CD14-positive monocyte (primary cell): ENCODE measurements at regions not wholly inside any gene's neighbourhood (a gene's known extent, or its start where the extent isn't known, plus 50 kb on each side); places are given as distances from the start of the nearest gene placed in this dataset.

ENCODE experiments used
- DNase-seq, 3 donors: peaks; one replicate each; pipeline ENCODE4 v3.0.0-alpha.2; 2011 to 2022
- H2AFZ ChIP-seq: 2 replicates; pipeline ENCODE4 v1.6.0; 2012; ENCODE audit warnings: mild to moderate bottlenecking, low read depth, low read length, inconsistent platforms; ENCODE audit not compliant: insufficient read depth, poor library complexity, severe bottlenecking
- H3K27ac ChIP-seq, 2 donors: 1 replicate in 1 of 2; 2 replicates in 1 of 2; pipeline ENCODE4 v1.5.1; 2012 to 2013; ENCODE audit warnings: low read length in 2 of 2, control low read depth in 1 of 2, inconsistent platforms in 1 of 2, low read depth in 1 of 2, mild to moderate bottlenecking in 1 of 2
- H3K27me3 ChIP-seq, 2 donors: one replicate each; pipeline versions ENCODE4 v1.6.0 to v1.6.1; 2011 to 2013; ENCODE audit warnings: low read length in 2 of 2; ENCODE audit not compliant: control insufficient read depth in 2 of 2, insufficient read depth in 2 of 2
- H3K36me3 ChIP-seq, 2 donors: replicated peaks in 1 of 2; 1 replicate in 1 of 2; 2 replicates in 1 of 2; pipeline versions ENCODE4 v1.5.1 to v1.6.1; 2012 to 2013; ENCODE audit warnings: low read length in 2 of 2, control low read depth in 1 of 2, inconsistent platforms in 1 of 2, mild to moderate bottlenecking in 1 of 2; ENCODE audit not compliant: insufficient read depth in 2 of 2, control insufficient read depth in 1 of 2
- H3K4me1 ChIP-seq, 2 donors: 1 replicate in 1 of 2; 2 replicates in 1 of 2; pipeline versions ENCODE4 v1.5.1 to v1.6.1; 2012 to 2013; ENCODE audit warnings: low read length in 2 of 2, control low read depth in 1 of 2, inconsistent platforms in 1 of 2, mild to moderate bottlenecking in 1 of 2, moderate library complexity in 1 of 2; ENCODE audit not compliant: insufficient read depth in 2 of 2, control insufficient read depth in 1 of 2
- H3K4me2 ChIP-seq: replicated peaks from 2 replicates; pipeline ENCODE3; 2012; ENCODE audit warnings: low read length, moderate library complexity, mild to moderate bottlenecking; ENCODE audit not compliant: poor library complexity, severe bottlenecking; ENCODE audit errors: extremely low read depth
- H3K4me3 ChIP-seq, 3 experiments: fragments of 200-600 bp in 1 of 3; sonication (generic) in 1 of 3; replicated peaks in 1 of 3; 1 replicate in 2 of 3; 2 replicates in 1 of 3; pipeline ENCODE4 v1.5.1; 2011 to 2013; ENCODE audit warnings: low read length in 3 of 3, mild to moderate bottlenecking in 3 of 3, control low read depth in 2 of 3, low read depth in 2 of 3, inconsistent platforms in 1 of 3, moderate library complexity in 1 of 3
- H3K79me2 ChIP-seq: 2 replicates; pipeline ENCODE4 v1.6.0; 2012; ENCODE audit warnings: mild to moderate bottlenecking, control low read depth, inconsistent platforms, low read length, moderate library complexity; ENCODE audit not compliant: insufficient read depth
- H3K9ac ChIP-seq: 2 replicates; pipeline ENCODE4 v1.6.0; 2017; ENCODE audit warnings: low read length, mild to moderate bottlenecking; ENCODE audit not compliant: insufficient read depth, poor library complexity, severe bottlenecking
- H3K9me3 ChIP-seq, 2 donors: replicated peaks in 1 of 2; 1 replicate in 1 of 2; 2 replicates in 1 of 2; pipeline versions ENCODE4 v1.5.1 to v1.6.1; 2012 to 2013; ENCODE audit warnings: low read length in 2 of 2, control low read depth in 1 of 2; ENCODE audit not compliant: control insufficient read depth in 1 of 2, insufficient read depth in 1 of 2
- H4K20me1 ChIP-seq: 2 replicates; pipeline ENCODE4 v1.6.0; 2012; ENCODE audit warnings: mild to moderate bottlenecking, low read length, control low read depth, moderate library complexity; ENCODE audit not compliant: insufficient read depth
- H3K27ac Mint-ChIP-seq, 7 donors: one replicate each; pipeline ENCODE4 v1.8.0; 2020; ENCODE audit warnings: mild to moderate bottlenecking in 7 of 7, mixed read lengths in 7 of 7, moderate library complexity in 6 of 7, inconsistent platforms in 2 of 7
- H3K27me3 Mint-ChIP-seq, 3 donors: one replicate each; pipeline ENCODE4 v1.8.0; 2021 to 2022; ENCODE audit warnings: low read depth in 3 of 3, mild to moderate bottlenecking in 3 of 3, mixed read lengths in 3 of 3, moderate library complexity in 3 of 3, inconsistent platforms in 1 of 3
- H3K36me3 Mint-ChIP-seq, 2 donors: one replicate each; pipeline ENCODE4 v1.8.0; 2020; ENCODE audit warnings: mixed read lengths in 2 of 2, inconsistent platforms in 1 of 2, mild to moderate bottlenecking in 1 of 2
- H3K4me1 Mint-ChIP-seq: one replicate; pipeline ENCODE4 v1.8.0; 2020; ENCODE audit warnings: mild to moderate bottlenecking, mixed read lengths
- H3K4me3 Mint-ChIP-seq, 2 donors: one replicate each; pipeline ENCODE4 v1.8.0; 2020; ENCODE audit warnings: mild to moderate bottlenecking in 2 of 2, mixed read lengths in 2 of 2, moderate library complexity in 1 of 2
- H3K9me3 Mint-ChIP-seq, 7 donors: one replicate each; pipeline ENCODE4 v1.8.0; 2020 to 2022; ENCODE audit warnings: mixed read lengths in 7 of 7, mild to moderate bottlenecking in 6 of 7, moderate library complexity in 6 of 7, inconsistent platforms in 2 of 7
- whole genome bisulfite sequencing: methylation state at CpG from one replicate; pipeline ENCODE4 v1.1.5; 2013; ENCODE audit warnings: missing lambda C conversion rate; ENCODE audit not compliant: insufficient coverage; 5-methylcytosine and 5-hydroxymethylcytosine counted together
- intact Hi-C, 2 donors: fragments of 100-400 bp; cut with micrococcal nuclease; formaldehyde crosslinking; loops; one replicate each; pipeline versions ENCODE4 v1.15.0 to v1.15.1; 2023
- TF ChIP-seq, protein P1 (sequence below): fragments of 200-600 bp; IDR thresholded peaks from one replicate; pipeline ENCODE4 v1.8.0; 2022; ENCODE audit warnings: antibody characterized with exemption, mild to moderate bottlenecking

DNA sequence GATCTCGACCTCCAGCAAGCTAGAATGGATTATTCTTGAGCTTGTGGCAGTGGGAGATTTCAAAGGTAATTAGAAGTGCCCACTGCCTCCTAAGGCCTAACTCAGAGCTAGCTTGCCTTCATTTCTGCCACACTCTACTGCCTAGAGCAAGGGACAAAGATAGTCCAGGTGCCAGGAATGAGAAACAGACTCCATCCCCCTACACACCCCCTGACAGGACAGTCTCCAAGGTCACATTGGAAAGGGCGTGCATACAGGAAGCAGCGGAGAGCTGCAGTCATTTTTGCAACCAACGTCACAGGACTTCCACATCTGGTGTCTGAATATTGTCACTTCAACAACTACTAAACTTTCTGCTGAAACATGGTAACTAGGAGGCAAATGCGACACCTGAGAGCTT, 101.0 kb upstream of the SH3BP4 start:
- no peaks in the 10 kb centered on the region for H3K36me3 ChIP-seq

DNA sequence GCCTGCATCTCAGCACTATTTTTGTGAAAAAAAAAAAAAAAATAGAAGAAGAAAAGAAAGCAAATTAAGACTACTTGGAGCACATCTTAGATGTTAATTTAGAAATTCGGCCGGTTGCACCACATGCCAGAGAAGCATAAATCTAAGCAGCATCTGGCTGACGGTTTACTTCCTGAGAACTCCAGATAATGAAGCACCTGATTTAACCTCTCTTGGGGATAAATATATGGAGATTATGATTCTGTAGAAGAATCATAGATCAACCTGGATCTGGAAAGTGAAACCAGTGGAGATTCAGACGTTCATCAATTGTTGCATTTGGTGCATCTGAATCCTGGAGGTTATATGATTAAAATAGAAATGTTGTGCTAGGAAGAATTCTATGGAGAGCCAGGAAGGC, 102.1 kb upstream of the SH3BP4 start:
- no peak overlapping the region for H3K4me2 ChIP-seq
- H3K36me3 ChIP-seq: no peaks in the 10 kb centered on the region
- H3K4me1 ChIP-seq: no peaks in the 10 kb centered on the region
- Mint-ChIP-seq H3K36me3 (no peaks in the 10 kb centered on the region), H3K9me3 (peaks cover 0 to 9% (median 6%) of the 10 kb centered on the region in 7 donors), H3K4me3 (no peak overlapping the region), H3K27ac (no peak overlapping the region), H3K4me1 (no peaks in the 10 kb centered on the region), H3K27me3 (peaks cover 0 to 5% (median 0%) of the 10 kb centered on the region in 3 donors)
- H2AFZ ChIP-seq: no peak overlapping the region
- H3K79me2 ChIP-seq: no peaks in the 10 kb centered on the region
- H4K20me1 ChIP-seq: no peaks in the 10 kb centered on the region
- no peaks in the 10 kb centered on the region for H3K9me3 ChIP-seq
- no peaks in the 10 kb centered on the region for H3K27me3 ChIP-seq
- TF ChIP-seq, protein P1, sequence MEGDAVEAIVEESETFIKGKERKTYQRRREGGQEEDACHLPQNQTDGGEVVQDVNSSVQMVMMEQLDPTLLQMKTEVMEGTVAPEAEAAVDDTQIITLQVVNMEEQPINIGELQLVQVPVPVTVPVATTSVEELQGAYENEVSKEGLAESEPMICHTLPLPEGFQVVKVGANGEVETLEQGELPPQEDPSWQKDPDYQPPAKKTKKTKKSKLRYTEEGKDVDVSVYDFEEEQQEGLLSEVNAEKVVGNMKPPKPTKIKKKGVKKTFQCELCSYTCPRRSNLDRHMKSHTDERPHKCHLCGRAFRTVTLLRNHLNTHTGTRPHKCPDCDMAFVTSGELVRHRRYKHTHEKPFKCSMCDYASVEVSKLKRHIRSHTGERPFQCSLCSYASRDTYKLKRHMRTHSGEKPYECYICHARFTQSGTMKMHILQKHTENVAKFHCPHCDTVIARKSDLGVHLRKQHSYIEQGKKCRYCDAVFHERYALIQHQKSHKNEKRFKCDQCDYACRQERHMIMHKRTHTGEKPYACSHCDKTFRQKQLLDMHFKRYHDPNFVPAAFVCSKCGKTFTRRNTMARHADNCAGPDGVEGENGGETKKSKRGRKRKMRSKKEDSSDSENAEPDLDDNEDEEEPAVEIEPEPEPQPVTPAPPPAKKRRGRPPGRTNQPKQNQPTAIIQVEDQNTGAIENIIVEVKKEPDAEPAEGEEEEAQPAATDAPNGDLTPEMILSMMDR: no peak
- 39% methylated on average over 4 of the region's 4 CpGs for WGBS
- no peak overlapping the region for H3K4me3 ChIP-seq
- no peak for DNase-seq
- intact Hi-C loops: no loop called here
- no peak overlapping the region for H3K27ac ChIP-seq
- H3K9ac ChIP-seq: no peak overlapping the region

More for the DNA sequence above, 101.0 kb upstream of the SH3BP4 start:
- Histone ChIP-seq H3K4me3 (no peak overlapping the region), H2AFZ (no peak overlapping the region), H3K4me1 (no peaks in the 10 kb centered on the region), H3K9ac (no peak overlapping the region), H3K79me2 (no peaks in the 10 kb centered on the region), H3K27ac (no peak overlapping the region), H4K20me1 (no peaks in the 10 kb centered on the region), H3K4me2 (no peak overlapping the region), H3K27me3 (no peaks in the 10 kb centered on the region), H3K9me3 (peaks cover 0 to 4% of the 10 kb centered on the region in 2 donors)
- DNase-seq: no peak
- no peaks in the 10 kb centered on the region for H3K4me1 Mint-ChIP-seq
- H3K27me3 Mint-ChIP-seq: peaks cover 0 to 5% (median 0%) of the 10 kb centered on the region in 3 donors
- intact Hi-C loops: no loop called here
- no peak overlapping the region for H3K4me3 Mint-ChIP-seq
- H3K27ac Mint-ChIP-seq: no peak overlapping the region
- no peaks in the 10 kb centered on the region for H3K36me3 Mint-ChIP-seq
- peaks cover 2 to 17% (median 12%) of the 10 kb centered on the region in 7 donors for H3K9me3 Mint-ChIP-seq
- WGBS: 100% methylated on average over 2 of the region's 5 CpGs
- TF ChIP-seq, protein P1: no peak
